Caco-2 (cell line): ENCODE measurements at regions not wholly inside any gene's neighbourhood (a gene's known extent, or its start where the extent isn't known, plus 50 kb on each side); places are given as distances from the start of the nearest gene placed in this dataset.

Experiments used
- BruUV-seq: library from RNA; stranded (reverse); fragments of 400-500 nt; replicated peaks from 2 replicates; lab custom pipeline; 2021; lab: Mats Ljungman, UMichigan
- CTCF ChIA-PET: fragments of 300-600 bp; sonication (Branson Sonifier 250); formaldehyde crosslinking; loops from one replicate; lab custom pipeline; 2022; ENCODE audit warnings: antibody characterized with exemption; lab: Charles Lee
- POLR2A ChIA-PET: fragments of 300-600 bp; sonication (Branson Sonifier 250); formaldehyde crosslinking; loops from one replicate; lab custom pipeline; 2022; ENCODE audit warnings: antibody characterized with exemption; lab: Charles Lee
- DNase-seq, 2 experiments: peaks; one replicate each; pipeline versions ENCODE4 v3.0.0 to v3.0.0-alpha.2; 2020 to 2022
- H3K27me3 ChIP-seq: replicated peaks from 2 replicates; pipeline ENCODE4 v1.6.0; 2011; ENCODE audit warnings: low read length; ENCODE audit not compliant: control insufficient read depth, insufficient read depth
- H3K36me3 ChIP-seq: 2 replicates; pipeline ENCODE4 v1.5.1; 2011; ENCODE audit warnings: low read length; ENCODE audit not compliant: control insufficient read depth, insufficient read depth
- H3K4me1 ChIP-seq: fragments of 250-450 bp; sonication (Bioruptor Pico); 2 replicates; pipeline ENCODE4 v1.5.1; 2020; ENCODE audit warnings: mild to moderate bottlenecking
- H3K4me3 ChIP-seq: 2 replicates; pipeline ENCODE4 v1.5.1; 2011; ENCODE audit warnings: low read depth, mild to moderate bottlenecking, control low read depth, low read length
- H3K9me3 ChIP-seq: fragments of 250-450 bp; sonication (Bioruptor Pico); 2 replicates; pipeline ENCODE4 v1.5.1; 2020; ENCODE audit warnings: mild to moderate bottlenecking, moderate library complexity
- H3K27ac Mint-ChIP-seq: one replicate; pipeline ENCODE4 v1.8.0; 2022; ENCODE audit warnings: mixed read lengths; ENCODE audit not compliant: unreplicated experiment
- H3K27me3 Mint-ChIP-seq: one replicate; pipeline ENCODE4 v1.8.0; 2022; ENCODE audit warnings: mixed read lengths; ENCODE audit not compliant: insufficient read depth, unreplicated experiment
- H3K36me3 Mint-ChIP-seq: one replicate; pipeline ENCODE4 v1.8.0; 2022; ENCODE audit warnings: mild to moderate bottlenecking, mixed read lengths; ENCODE audit not compliant: insufficient read depth, unreplicated experiment
- H3K4me1 Mint-ChIP-seq: one replicate; pipeline ENCODE4 v1.8.0; 2022; ENCODE audit warnings: low read depth, mixed read lengths; ENCODE audit not compliant: unreplicated experiment
- H3K4me3 Mint-ChIP-seq: one replicate; pipeline ENCODE4 v1.8.0; 2022; ENCODE audit warnings: mild to moderate bottlenecking, moderate library complexity, mixed read lengths; ENCODE audit not compliant: unreplicated experiment
- H3K9me3 Mint-ChIP-seq: one replicate; pipeline ENCODE4 v1.8.0; 2022; ENCODE audit warnings: mixed read lengths; ENCODE audit not compliant: unreplicated experiment
- CTCF ChIP-seq, 2 experiments: fragments of 200-600 bp in 1 of 2; IDR thresholded peaks; 1 replicate in 1 of 2; 2 replicates in 1 of 2; pipeline versions ENCODE4 v1.5.1 to v1.8.0; 2011 to 2022; ENCODE audit warnings: antibody characterized with exemption in 1 of 2, control low read depth in 1 of 2, inconsistent platforms in 1 of 2, low read depth in 1 of 2, low read length in 1 of 2, mild to moderate bottlenecking in 1 of 2, moderate library complexity in 1 of 2; ENCODE audit not compliant: insufficient read depth in 1 of 2, severe bottlenecking in 1 of 2, unreplicated experiment in 1 of 2
- intact Hi-C: fragments of 100-400 bp; cut with micrococcal nuclease; formaldehyde crosslinking; loops from one replicate; pipeline ENCODE4 v1.10.0; 2022; ENCODE audit not compliant: unreplicated experiment

GRCh38 chr6:67966830-67967229 is 668.3 kb upstream of the ADGRB3 start:
- no peaks in the 10 kb centered on the region for H3K9me3 ChIP-seq
- no peak overlapping the region for H3K4me3 ChIP-seq
- no peak overlapping the region for H3K4me3 Mint-ChIP-seq
- no peak for TF ChIP-seq CTCF (IDR thresholded peaks at IDR 0.05; ENCODE audit: insufficient read depth in 1 of 2, low read depth in 1 of 2, low read length in 1 of 2, severe bottlenecking in 1 of 2, unreplicated experiment in 1 of 2)
- no peaks in the 10 kb centered on the region for H3K27me3 ChIP-seq
- H3K4me1 Mint-ChIP-seq = no peaks in the 10 kb centered on the region
- ChIA-PET POLR2A (no interaction called here), CTCF (no interaction called here)
- H3K9me3 Mint-ChIP-seq = no peaks in the 10 kb centered on the region
- intact Hi-C loops = no loop called here
- H3K36me3 Mint-ChIP-seq = no peaks in the 10 kb centered on the region
- no peaks in the 10 kb centered on the region for H3K36me3 ChIP-seq
- BruUV-seq = no TSS peak
- H3K27ac Mint-ChIP-seq = no peak overlapping the region
- peaks cover 4% of the 10 kb centered on the region for H3K27me3 Mint-ChIP-seq
- DNase-seq = no peak
- no peaks in the 10 kb centered on the region for H3K4me1 ChIP-seq

- H3K9me3 ChIP-seq = no peaks in the 10 kb centered on the region
- no TSS peak for BruUV-seq
- no peak for TF ChIP-seq CTCF (IDR thresholded peaks at IDR 0.05; ENCODE audit: insufficient read depth in 1 of 2, low read depth in 1 of 2, low read length in 1 of 2, severe bottlenecking in 1 of 2, unreplicated experiment in 1 of 2)
- peaks cover 11% of the 10 kb centered on the region for H3K9me3 Mint-ChIP-seq
- DNase-seq = no peak
- no peaks in the 10 kb centered on the region for H3K36me3 ChIP-seq
- no peaks in the 10 kb centered on the region for H3K27me3 Mint-ChIP-seq
- H3K36me3 Mint-ChIP-seq = no peaks in the 10 kb centered on the region
- intact Hi-C loops = no loop called here
- H3K27me3 ChIP-seq = no peaks in the 10 kb centered on the region
- H3K27ac Mint-ChIP-seq = no peak overlapping the region
- no peaks in the 10 kb centered on the region for H3K4me1 Mint-ChIP-seq
- ChIA-PET POLR2A (no interaction called here), CTCF (no interaction called here)
- no peak overlapping the region for H3K4me3 Mint-ChIP-seq
- H3K4me3 ChIP-seq = no peak overlapping the region
- H3K4me1 ChIP-seq = no peaks in the 10 kb centered on the region
These were observed 678.7 kb upstream of the ADGRB3 start for GRCh38 chr6:67956352-67956751.

- no peak for DNase-seq
- ChIA-PET POLR2A (no interaction called here), CTCF (no interaction called here)
- Histone ChIP-seq H3K27me3 (no peaks in the 10 kb centered on the region), H3K9me3 (no peaks in the 10 kb centered on the region), H3K36me3 (no peaks in the 10 kb centered on the region), H3K4me3 (no peak overlapping the region), H3K4me1 (no peaks in the 10 kb centered on the region)
- Mint-ChIP-seq H3K4me3 (no peak overlapping the region), H3K27ac (no peak overlapping the region), H3K4me1 (no peaks in the 10 kb centered on the region), H3K36me3 (no peaks in the 10 kb centered on the region), H3K27me3 (no peaks in the 10 kb centered on the region), H3K9me3 (peaks cover 31% of the 10 kb centered on the region)
- intact Hi-C loops = no loop called here
- TF ChIP-seq CTCF (IDR thresholded peaks at IDR 0.05; ENCODE audit: insufficient read depth in 1 of 2, low read depth in 1 of 2, low read length in 1 of 2, severe bottlenecking in 1 of 2, unreplicated experiment in 1 of 2) = no peak
- no TSS peak for BruUV-seq
These were observed 682.1 kb upstream of the ADGRB3 start for GRCh38 chr6:67952948-67953347.
